Gastroesophageal sphincter (tissue), 3 donors: ENCODE measurements at regions not wholly inside any gene's neighbourhood (a gene's known extent, or its start where the extent isn't known, plus 50 kb on each side); places are given as distances from the start of the nearest gene placed in this dataset.

ENCODE experiments used
- CTCF ChIP-seq, 4 experiments: fragments of 200-600 bp in 2 of 4; fragments of 450-650 bp in 2 of 4; sonication (generic) in 1 of 4; IDR thresholded peaks; one replicate each; pipeline ENCODE4 v1.5.1; 2017 to 2019; ENCODE audit warnings: antibody characterized with exemption in 4 of 4, mild to moderate bottlenecking in 2 of 4, moderate library complexity in 2 of 4
- EP300 ChIP-seq: sonication (generic); formaldehyde crosslinking; IDR thresholded peaks from one replicate; pipeline ENCODE4 v1.6.1; 2017; ENCODE audit warnings: antibody characterized with exemption, mild to moderate bottlenecking
- POLR2A ChIP-seq, 2 donors: fragments of 450-650 bp; IDR thresholded peaks; one replicate each; pipeline ENCODE4 v1.6.1; 2017; ENCODE audit warnings: antibody characterized with exemption in 2 of 2, mild to moderate bottlenecking in 2 of 2, moderate library complexity in 1 of 2
- POLR2AphosphoS5 ChIP-seq: sonication (generic); formaldehyde crosslinking; IDR thresholded peaks from one replicate; pipeline ENCODE4 v1.6.1; 2017; ENCODE audit warnings: antibody characterized with exemption

- TF ChIP-seq CTCF (IDR thresholded peaks at IDR 0.05) (no peak), POLR2A (IDR thresholded peaks at IDR 0.05) (no peak), POLR2AphosphoS5 (no peak), EP300 (no peak)
Observed at GRCh38 chr4:35950442-35950841, 293.9 kb downstream of the ARAP2 start.
